H1 (cell line): ENCODE measurements at regions not wholly inside any gene's neighbourhood (a gene's known extent, or its start where the extent isn't known, plus 50 kb on each side); places are given as distances from the start of the nearest gene placed in this dataset.
A peak's percentile ranks its signal among the peaks of the same experiment; 100 is the strongest.

Source experiments
- CTCF ChIA-PET: fragments of 300-600 bp; sonication (Branson Sonifier 250); formaldehyde crosslinking; loops from one replicate; lab custom pipeline; 2021; ENCODE audit not compliant: partially characterized antibody; lab: Charles Lee
- POLR2A ChIA-PET: fragments of 300-600 bp; sonication (Branson Sonifier 250); formaldehyde crosslinking; loops from one replicate; lab custom pipeline; 2021; ENCODE audit warnings: inconsistent platforms; ENCODE audit not compliant: partially characterized antibody; lab: Charles Lee
- DNase-seq, 2 experiments: peaks; one replicate each; pipeline versions ENCODE4 v3.0.0 to v3.0.0-alpha.2; 2010 to 2022; ENCODE audit warnings: low spot score in 2 of 2, low read depth in 1 of 2, mixed read lengths in 1 of 2
- FAIRE-seq: peaks from 2 replicates; lab custom pipeline; 2011; peaks lifted over from hg19 to GRCh38; lab: Jason Lieb, UNC
- H2AFZ ChIP-seq: 2 replicates; pipeline ENCODE4 v1.8.1; 2012; ENCODE audit warnings: low read length, inconsistent platforms
- H2AK5ac ChIP-seq: 2 replicates; pipeline ENCODE4 v1.6.1; 2013; ENCODE audit warnings: low read depth, low read length
- H2BK120ac ChIP-seq: replicated peaks from 2 replicates; pipeline ENCODE3; 2013; ENCODE audit warnings: low read depth, low read length, inconsistent platforms
- H2BK12ac ChIP-seq: 2 replicates; pipeline ENCODE4 v1.6.1; 2013; ENCODE audit warnings: low read depth, low read length
- H2BK15ac ChIP-seq: 2 replicates; pipeline ENCODE4 v1.6.1; 2013; ENCODE audit warnings: low read length
- H2BK20ac ChIP-seq: 2 replicates; pipeline ENCODE4 v1.6.1; 2013; ENCODE audit warnings: low read length
- H2BK5ac ChIP-seq: 2 replicates; pipeline ENCODE4 v1.6.1; 2013; ENCODE audit warnings: low read depth, low read length
- H3K14ac ChIP-seq: 2 replicates; pipeline ENCODE4 v1.6.1; 2013; ENCODE audit warnings: inconsistent platforms; ENCODE audit not compliant: insufficient read length
- H3K18ac ChIP-seq: 2 replicates; pipeline ENCODE4 v1.6.1; 2013; ENCODE audit warnings: low read length; ENCODE audit errors: extremely low read depth
- H3K23ac ChIP-seq: 2 replicates; pipeline ENCODE4 v1.6.1; 2013; ENCODE audit warnings: inconsistent platforms; ENCODE audit not compliant: insufficient read length
- H3K23me2 ChIP-seq: 2 replicates; pipeline ENCODE4 v1.6.1; 2013; ENCODE audit warnings: low read depth, low read length
- H3K27ac ChIP-seq: 2 replicates; pipeline ENCODE4 v1.6.1; 2011; ENCODE audit warnings: low read depth, low read length, inconsistent platforms
- H3K27me3 ChIP-seq, 4 experiments: replicated peaks in 1 of 4; 1 replicate in 1 of 4; 2 replicates in 3 of 4; pipeline versions ENCODE4 v1.6.1 to v1.8.1; 2011 to 2013; ENCODE audit warnings: low read length in 3 of 4, mild to moderate bottlenecking in 3 of 4, inconsistent platforms in 2 of 4, mixed read lengths in 2 of 4, moderate library complexity in 1 of 4; ENCODE audit not compliant: control insufficient read depth in 3 of 4, insufficient read depth in 3 of 4; ENCODE audit errors: extremely low read depth in 1 of 4
- H3K36me3 ChIP-seq, 4 experiments: 2 replicates each; pipeline versions ENCODE4 v1.6.1 to v1.8.1; 2011 to 2013; ENCODE audit warnings: mild to moderate bottlenecking in 4 of 4, low read length in 3 of 4, moderate library complexity in 2 of 4, control low read depth in 1 of 4, inconsistent platforms in 1 of 4; ENCODE audit not compliant: insufficient read depth in 4 of 4, control insufficient read depth in 2 of 4
- H3K4ac ChIP-seq: replicated peaks from 2 replicates; pipeline ENCODE3; 2013; ENCODE audit warnings: low read length, low read depth, mixed read lengths, inconsistent platforms; ENCODE audit not compliant: insufficient read length
- H3K4me1 ChIP-seq, 4 experiments: replicated peaks in 1 of 4; 1 replicate in 1 of 4; 2 replicates in 3 of 4; pipeline versions ENCODE4 v1.6.1 to v1.8.1; 2011 to 2013; ENCODE audit warnings: low read length in 3 of 4, inconsistent platforms in 2 of 4, mixed read lengths in 1 of 4; ENCODE audit not compliant: insufficient read depth in 4 of 4, control insufficient read depth in 3 of 4
- H3K4me2 ChIP-seq, 2 experiments: 2 replicates each; pipeline versions ENCODE4 v1.6.1 to v1.8.1; 2011 to 2013; ENCODE audit warnings: low read depth in 2 of 2, low read length in 2 of 2, control low read depth in 1 of 2, inconsistent platforms in 1 of 2, mild to moderate bottlenecking in 1 of 2; ENCODE audit not compliant: insufficient read depth in 1 of 2
- H3K4me3 ChIP-seq, 4 experiments: fragments of 200-600, 300-600 bp in 1 of 4; sonication (generic), shearing (Covaris generic), sonication (Bioruptor Twin) in 1 of 4; 2 replicates each; pipeline versions ENCODE4 v1.5.1 to v1.8.1; 2011 to 2016; ENCODE audit warnings: low read length in 4 of 4, low read depth in 3 of 4, control low read depth in 2 of 4, inconsistent platforms in 2 of 4, mild to moderate bottlenecking in 2 of 4, mixed read lengths in 1 of 4, moderate library complexity in 1 of 4; ENCODE audit not compliant: insufficient read depth in 2 of 4; ENCODE audit errors: extremely low read depth in 1 of 4
- H3K56ac ChIP-seq: replicated peaks from 2 replicates; pipeline ENCODE3; 2013; ENCODE audit warnings: low read depth, mild to moderate bottlenecking, mixed read lengths, low read length, inconsistent platforms; ENCODE audit not compliant: insufficient read length
- H3K79me1 ChIP-seq: 2 replicates; pipeline ENCODE4 v1.6.1; 2013; ENCODE audit warnings: low read depth, low read length, control low read depth
- H3K79me2 ChIP-seq, 2 experiments: 2 replicates each; pipeline versions ENCODE4 v1.6.1 to v1.8.1; 2012 to 2013; ENCODE audit warnings: low read length in 2 of 2, mild to moderate bottlenecking in 2 of 2, inconsistent platforms in 1 of 2; ENCODE audit not compliant: insufficient read depth in 2 of 2, control insufficient read depth in 1 of 2
- H3K9ac ChIP-seq, 4 experiments: replicated peaks in 1 of 4; 1 replicate in 1 of 4; 2 replicates in 3 of 4; pipeline versions ENCODE4 v1.6.1 to v1.8.1; 2011 to 2013; ENCODE audit warnings: low read depth in 3 of 4, low read length in 3 of 4, control low read depth in 2 of 4, mild to moderate bottlenecking in 2 of 4, moderate library complexity in 2 of 4, inconsistent platforms in 1 of 4; ENCODE audit errors: extremely low read depth in 1 of 4
- H3K9me3 ChIP-seq, 2 experiments: 2 replicates each; pipeline versions ENCODE4 v1.6.1 to v1.8.1; 2012 to 2013; ENCODE audit warnings: mild to moderate bottlenecking in 2 of 2, moderate library complexity in 2 of 2, control low read depth in 1 of 2, inconsistent platforms in 1 of 2, low read depth in 1 of 2, low read length in 1 of 2, mixed read lengths in 1 of 2; ENCODE audit not compliant: insufficient read depth in 2 of 2
- H4K20me1 ChIP-seq, 2 experiments: replicated peaks in 1 of 2; 2 replicates each; pipeline versions ENCODE3 to v1.8.1; 2011 to 2013; ENCODE audit warnings: inconsistent platforms in 2 of 2, low read length in 2 of 2, mild to moderate bottlenecking in 1 of 2; ENCODE audit not compliant: insufficient read depth in 2 of 2, control insufficient read depth in 1 of 2
- H4K5ac ChIP-seq: 2 replicates; pipeline ENCODE4 v1.6.1; 2013; ENCODE audit warnings: low read length, low read depth, mixed read lengths, inconsistent platforms; ENCODE audit not compliant: insufficient read length
- H4K8ac ChIP-seq: 2 replicates; pipeline ENCODE4 v1.8.0; 2013; ENCODE audit warnings: mild to moderate bottlenecking, moderate library complexity, low read length, inconsistent platforms; ENCODE audit not compliant: insufficient read depth; ENCODE audit errors: extremely low read depth
- H4K91ac ChIP-seq: replicated peaks from 2 replicates; pipeline ENCODE3; 2013; ENCODE audit warnings: low read length, mixed read lengths, inconsistent platforms; ENCODE audit not compliant: insufficient read length
- CEBPB ChIP-seq: IDR thresholded peaks from 2 replicates; pipeline ENCODE4 v1.6.1; 2012; ENCODE audit warnings: low read depth, low read length
- SAP30 ChIP-seq: fragments of 300-600 bp; sonication (generic); IDR thresholded peaks from 2 replicates; pipeline ENCODE4 v1.7.1; 2012; ENCODE audit warnings: low read length, moderate library complexity, mild to moderate bottlenecking, inconsistent platforms; ENCODE audit not compliant: insufficient read depth, insufficient replicate concordance
- TBP ChIP-seq: IDR thresholded peaks from 2 replicates; pipeline ENCODE4 v1.6.1; 2011; ENCODE audit warnings: low read depth, low read length, improper control_type of control experiment
- WGBS, 2 experiments: shearing (Covaris generic) in 1 of 2; methylation state at CpG; one replicate each; pipeline versions ENCODE4 v1.1.6 to v1.1.7; 2013 to 2015; ENCODE audit warnings: low lambda C conversion rate in 2 of 2, mixed read lengths in 2 of 2, inconsistent platforms in 1 of 2, low coverage in 1 of 2, missing lambda C conversion rate in 1 of 2; ENCODE audit not compliant: insufficient replicate concordance in 2 of 2, insufficient coverage in 1 of 2, insufficient read length in 1 of 2; ENCODE audit errors: extremely low coverage in 1 of 2, missing lambda C conversion rate in 1 of 2; 5-methylcytosine and 5-hydroxymethylcytosine counted together

DNA sequence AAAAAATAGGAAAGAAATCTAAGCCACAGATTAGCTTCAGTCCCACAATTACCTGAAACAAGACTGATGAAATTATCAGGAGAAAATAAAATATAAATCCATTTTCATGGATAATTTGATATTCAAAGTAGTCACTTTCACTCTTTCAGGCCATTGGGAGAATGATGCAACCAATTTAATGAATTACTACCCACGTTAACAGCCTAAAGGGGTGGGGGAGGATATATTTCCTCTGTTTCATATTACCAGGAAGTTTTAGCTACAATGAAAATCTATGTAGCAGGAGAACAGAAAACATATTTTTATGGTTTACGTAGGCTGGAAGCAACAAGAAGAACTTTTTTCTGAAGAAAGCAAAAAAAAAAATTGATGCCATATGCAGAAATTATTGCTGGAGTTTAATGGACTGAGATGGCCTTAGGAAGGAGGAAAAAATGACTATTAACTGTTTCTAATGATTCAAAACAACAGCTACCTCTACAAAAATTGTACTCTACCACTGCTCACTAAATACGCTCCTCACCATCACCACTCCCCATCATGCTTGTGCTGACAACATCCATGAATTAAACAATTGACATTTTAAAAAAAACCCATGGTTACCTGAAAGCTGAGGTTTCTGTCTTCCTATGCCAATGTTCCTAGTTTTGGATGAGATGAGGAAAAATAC, 100.9 kb downstream of the CXXC4 start:
- Histone ChIP-seq H3K23me2 (no peaks in the 10 kb centered on the region), H3K79me1 (no peaks in the 10 kb centered on the region), H2AK5ac (no peak overlapping the region), H3K27ac (no peak overlapping the region), H3K9me3 (no peaks in the 10 kb centered on the region), H4K5ac (no peak overlapping the region), H3K56ac (no peak overlapping the region), H3K9ac (no peak overlapping the region), H3K18ac (no peak overlapping the region), H2AFZ (peak overlapping the region; percentile 76; the same call in 1 of the 2 replicates), H3K79me2 (no peaks in the 10 kb centered on the region), H2BK20ac (no peak overlapping the region), H3K27me3 (no peaks in the 10 kb centered on the region), H2BK15ac (no peak overlapping the region), H4K20me1 (no peaks in the 10 kb centered on the region)
- POLR2A ChIA-PET, result interaction anchor here (1.4 to 1.9 kb wide), 3 partner anchors 20 to 99 kb away, joined by 4 read pairs; no protein-coding TSS in a partner anchor
- no peak for FAIRE-seq
- TF ChIP-seq CEBPB (peak; percentile 62; the same call in 1 of the 2 replicates), TBP (peak; percentile 18; the same call in 1 of the 2 replicates), SAP30 (no peak)
- TF ChIP-seq, all 59 proteins: peak for 2
- no peak overlapping the region for H2BK120ac ChIP-seq
- peaks cover 0 to 4% (median 0%) of the 10 kb centered on the region in 4 experiments; a peak in 1 of 7 replicates for H3K4me1 ChIP-seq
- no peak overlapping the region for H4K8ac ChIP-seq
- H3K36me3 ChIP-seq, result no peaks in the 10 kb centered on the region
- H4K91ac ChIP-seq, result no peak overlapping the region
- H3K4me3 ChIP-seq, result no peak overlapping the region
- no peak overlapping the region for H3K4ac ChIP-seq
- 78% methylated on average over 3 of the region's 3 CpGs; no CpG with 5 or more reads in 1 of the 2 experiments for WGBS, 2 experiments
- no peak for DNase-seq
- no peak overlapping the region for H2BK12ac ChIP-seq
- CTCF ChIA-PET, result interaction anchor here (0.6 to 2.3 kb wide), 5 partner anchors 12 to 558 kb away, joined by 3 to 6 read pairs (median 5); no protein-coding TSS in a partner anchor
- H3K14ac ChIP-seq, result no peak overlapping the region
- H3K4me2 ChIP-seq, result no peak overlapping the region
- H3K23ac ChIP-seq, result no peak overlapping the region
- H2BK5ac ChIP-seq, result no peak overlapping the region
